T-helper 2 cell treated with Interferon-gamma antibody and Interleukin-4, amounts not matched to agents 5 μg/mL and 100 μg/mL, for 36 hours (primary cell): ENCODE measurements at regions not wholly inside any gene's neighbourhood (a gene's known extent, or its start where the extent isn't known, plus 50 kb on each side); places are given as distances from the start of the nearest gene placed in this dataset.

Experiments used
- DNase-seq: peaks from one replicate; pipeline ENCODE4 v3.0.0; 2021; ENCODE audit warnings: low spot score
- H3K27ac Mint-ChIP-seq: one replicate; pipeline ENCODE4 v1.8.0; 2021; ENCODE audit warnings: mild to moderate bottlenecking, mixed read lengths
- H3K27me3 Mint-ChIP-seq: one replicate; pipeline ENCODE4 v1.8.0; 2021; ENCODE audit warnings: low read depth, mixed read lengths
- H3K36me3 Mint-ChIP-seq: one replicate; pipeline ENCODE4 v1.8.0; 2021; ENCODE audit warnings: low read depth, mixed read lengths
- H3K4me1 Mint-ChIP-seq: one replicate; pipeline ENCODE4 v1.8.0; 2021; ENCODE audit warnings: low read depth, mixed read lengths
- H3K4me3 Mint-ChIP-seq: one replicate; pipeline ENCODE4 v1.8.0; 2022; ENCODE audit warnings: mild to moderate bottlenecking, moderate library complexity, mixed read lengths
- H3K9me3 Mint-ChIP-seq: one replicate; pipeline ENCODE4 v1.8.0; 2021; ENCODE audit warnings: mixed read lengths

DNA sequence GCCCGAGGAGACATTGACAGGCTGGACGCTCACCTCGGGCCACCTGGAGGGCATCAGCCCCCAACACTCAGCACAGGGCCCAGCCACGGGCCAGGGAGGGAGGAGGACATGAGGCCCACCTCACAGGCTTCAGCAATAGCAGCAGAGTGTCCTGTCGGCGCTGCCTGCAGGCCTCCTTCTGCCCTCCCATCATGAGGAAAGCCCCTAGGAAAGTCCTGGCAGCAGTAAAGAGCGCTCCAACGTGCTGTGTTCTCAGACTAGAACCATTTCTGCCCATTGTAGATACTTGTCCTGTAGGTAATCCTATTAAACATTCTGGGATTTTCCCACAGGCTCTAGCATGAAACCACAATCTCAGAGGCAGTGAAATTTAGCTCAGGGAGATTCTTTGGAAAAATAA lies 62.0 kb upstream of the GALNT2 start:
- H3K27ac Mint-ChIP-seq: no peak overlapping the region
- H3K27me3 Mint-ChIP-seq: peaks cover 8% of the 10 kb centered on the region
- no peaks in the 10 kb centered on the region for H3K4me1 Mint-ChIP-seq
- no peaks in the 10 kb centered on the region for H3K9me3 Mint-ChIP-seq
- H3K36me3 Mint-ChIP-seq: no peaks in the 10 kb centered on the region
- H3K4me3 Mint-ChIP-seq: no peak overlapping the region
- DNase-seq: no peak

DNA sequence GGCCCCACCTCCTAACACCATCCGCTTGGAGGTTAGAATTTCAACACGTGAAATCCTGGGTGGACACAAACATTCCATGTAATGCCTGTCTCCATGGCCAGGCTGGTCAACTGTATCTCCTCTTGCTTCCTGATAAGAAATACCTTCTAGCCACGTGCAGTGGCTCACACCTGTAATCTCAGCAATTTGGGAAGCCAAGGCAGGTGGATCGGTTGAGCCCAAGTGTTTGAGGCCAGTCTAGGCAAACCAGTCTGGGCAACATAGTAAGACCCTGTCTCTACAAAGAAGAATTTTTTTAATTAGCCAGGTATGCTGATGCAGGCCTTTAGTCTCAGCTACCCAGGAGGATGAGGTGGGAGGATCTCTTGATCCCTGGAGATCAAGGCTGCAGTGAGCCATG lies 58.3 kb upstream of the GALNT2 start:
- H3K9me3 Mint-ChIP-seq: no peaks in the 10 kb centered on the region
- H3K36me3 Mint-ChIP-seq: no peaks in the 10 kb centered on the region
- no peak for DNase-seq
- no peak overlapping the region for H3K4me3 Mint-ChIP-seq
- H3K4me1 Mint-ChIP-seq: no peaks in the 10 kb centered on the region
- H3K27ac Mint-ChIP-seq: no peak overlapping the region
- H3K27me3 Mint-ChIP-seq: peaks cover 5% of the 10 kb centered on the region

DNA sequence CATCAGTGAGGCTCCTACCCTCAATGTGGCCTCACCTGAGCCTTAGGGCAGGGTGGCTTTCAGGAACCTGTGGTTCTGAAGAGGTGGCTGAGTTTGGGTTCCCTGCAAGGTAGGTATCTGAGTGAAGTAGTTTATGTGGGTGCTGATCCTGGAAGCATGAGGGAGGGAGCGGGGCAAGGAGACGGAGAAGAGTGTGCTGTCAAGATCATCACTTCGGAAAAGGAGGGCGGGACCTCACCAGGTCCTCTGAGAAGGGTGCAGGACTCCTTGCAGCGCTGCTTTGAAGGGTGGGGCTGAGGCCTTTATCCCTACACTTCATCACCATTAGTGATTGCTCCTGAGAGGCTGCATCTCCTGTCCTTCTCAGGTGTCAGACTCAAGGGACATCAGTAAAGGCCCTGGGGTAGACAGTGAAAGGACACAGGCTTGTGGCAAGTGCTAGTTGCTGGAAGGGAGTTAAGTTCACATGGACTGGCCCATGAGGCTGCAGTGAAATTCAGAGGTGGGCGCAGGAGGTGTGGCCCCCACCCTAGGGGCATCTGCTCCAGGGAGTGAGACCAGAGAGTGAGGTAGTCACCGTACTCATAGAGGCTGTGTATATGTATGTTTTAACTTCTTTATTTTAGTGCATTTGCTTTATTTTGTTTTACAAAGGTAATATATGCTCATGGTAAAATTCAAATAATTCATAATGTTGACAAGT lies 57.3 kb upstream of the GALNT2 start:
- peaks cover 5% of the 10 kb centered on the region for H3K27me3 Mint-ChIP-seq
- H3K27ac Mint-ChIP-seq: no peak overlapping the region
- no peak for DNase-seq
- no peak overlapping the region for H3K4me3 Mint-ChIP-seq
- H3K4me1 Mint-ChIP-seq: no peaks in the 10 kb centered on the region
- H3K36me3 Mint-ChIP-seq: no peaks in the 10 kb centered on the region
- no peaks in the 10 kb centered on the region for H3K9me3 Mint-ChIP-seq

- H3K4me1 Mint-ChIP-seq: no peaks in the 10 kb centered on the region
- no peaks in the 10 kb centered on the region for H3K36me3 Mint-ChIP-seq
- no peak for DNase-seq
- peaks cover 5% of the 10 kb centered on the region for H3K27me3 Mint-ChIP-seq
- no peak overlapping the region for H3K4me3 Mint-ChIP-seq
- no peak overlapping the region for H3K27ac Mint-ChIP-seq
- no peaks in the 10 kb centered on the region for H3K9me3 Mint-ChIP-seq
Measured at GRCh38 chr1:230010603-230011332, 56.3 kb upstream of the GALNT2 start.

DNA sequence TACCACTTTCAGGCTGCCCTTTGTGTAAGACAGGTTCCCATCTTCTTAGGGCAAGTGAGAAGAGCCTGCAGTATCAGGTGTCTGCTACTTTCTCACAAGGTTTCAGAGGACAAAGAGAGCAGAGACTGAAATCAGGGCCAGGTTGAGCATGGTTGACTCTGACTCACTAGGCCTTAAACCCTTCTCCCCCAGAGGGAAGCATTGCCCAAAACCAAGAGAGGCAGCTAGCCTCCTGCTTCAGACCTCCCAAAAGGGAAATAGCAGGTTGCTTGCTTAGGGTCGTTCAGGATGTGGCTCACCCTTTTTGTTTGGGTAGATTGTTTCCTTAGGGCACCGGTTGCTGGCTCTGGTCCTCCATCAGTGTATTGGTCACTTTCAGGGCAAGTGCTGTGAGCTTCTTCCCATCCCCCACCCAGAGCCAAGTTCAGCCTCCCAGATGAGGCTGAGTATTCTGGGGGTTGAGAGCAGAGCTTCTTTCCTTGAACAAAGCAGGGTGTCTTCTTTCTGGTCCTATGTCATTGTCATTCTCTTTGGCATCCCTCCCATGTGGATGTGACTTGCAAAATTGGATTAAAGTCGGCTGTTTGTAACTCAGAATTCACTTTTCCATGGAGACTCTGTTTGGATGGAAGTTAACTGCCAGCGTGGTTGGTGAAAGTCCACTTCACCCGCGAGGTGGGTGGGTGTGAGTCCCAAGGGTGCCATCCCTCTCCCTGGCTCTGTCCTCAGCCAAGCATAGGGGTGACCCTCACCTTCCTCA lies 55.5 kb upstream of the GALNT2 start:
- no peak for DNase-seq
- Mint-ChIP-seq H3K27ac (no peak overlapping the region), H3K4me3 (no peak overlapping the region), H3K9me3 (no peaks in the 10 kb centered on the region), H3K27me3 (peaks cover 5% of the 10 kb centered on the region), H3K4me1 (no peaks in the 10 kb centered on the region), H3K36me3 (no peaks in the 10 kb centered on the region)

- Mint-ChIP-seq H3K36me3 (no peaks in the 10 kb centered on the region), H3K27me3 (peaks cover 5% of the 10 kb centered on the region), H3K4me3 (no peak overlapping the region), H3K27ac (no peak overlapping the region), H3K4me1 (no peaks in the 10 kb centered on the region), H3K9me3 (no peaks in the 10 kb centered on the region)
- no peak for DNase-seq
Measured at GRCh38 chr1:230012093-230012393, 55.0 kb upstream of the GALNT2 start.

DNA sequence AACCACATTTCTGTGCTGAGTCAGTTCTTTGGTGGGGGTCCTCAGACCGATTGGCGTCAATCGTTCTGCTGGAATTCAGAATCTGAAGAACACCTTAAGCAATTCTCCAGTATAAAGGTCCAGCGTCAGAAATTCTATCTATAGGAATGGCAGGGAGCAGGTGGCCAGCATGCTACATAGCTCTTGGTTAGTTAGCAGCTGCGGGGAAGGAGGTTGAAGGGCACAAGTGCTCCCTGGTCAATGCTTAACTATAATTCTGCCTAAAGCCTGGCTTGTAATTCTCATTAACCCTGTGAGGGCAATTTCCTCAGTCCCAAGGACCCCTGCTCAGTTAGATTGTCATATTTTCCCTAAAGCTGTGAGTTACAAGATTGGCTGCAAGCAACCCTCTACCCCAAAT lies 54.3 kb upstream of the GALNT2 start:
- Mint-ChIP-seq H3K4me3 (no peak overlapping the region), H3K27ac (no peak overlapping the region), H3K4me1 (no peaks in the 10 kb centered on the region), H3K9me3 (no peaks in the 10 kb centered on the region), H3K27me3 (peaks cover 5% of the 10 kb centered on the region), H3K36me3 (no peaks in the 10 kb centered on the region)
- DNase-seq: no peak

DNA sequence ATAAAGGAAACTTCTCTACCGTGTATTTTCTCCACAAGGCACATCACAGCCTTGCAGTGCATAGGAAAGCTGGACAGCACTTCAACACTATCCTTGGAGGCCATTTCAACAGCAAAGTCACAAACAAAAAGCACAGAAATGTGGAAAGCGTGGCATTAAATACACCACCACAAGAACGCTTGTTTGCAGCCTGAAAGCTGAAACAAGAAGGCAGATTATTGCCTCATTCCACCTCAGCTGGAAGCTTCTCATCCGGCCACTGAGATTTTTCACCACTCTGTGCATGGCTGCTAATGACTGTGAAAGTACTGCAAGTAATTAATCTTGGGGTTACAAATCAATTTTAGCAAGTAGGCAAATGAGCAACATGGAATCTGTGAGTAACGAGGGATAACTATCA lies 50.9 kb upstream of the GALNT2 start:
- Mint-ChIP-seq H3K36me3 (no peaks in the 10 kb centered on the region), H3K4me3 (no peak overlapping the region), H3K9me3 (no peaks in the 10 kb centered on the region), H3K27me3 (peaks cover 4% of the 10 kb centered on the region), H3K4me1 (no peaks in the 10 kb centered on the region), H3K27ac (no peak overlapping the region)
- no peak for DNase-seq
